ENCODE measurements at regions not wholly inside any gene's neighbourhood (a gene's known extent, or its start where the extent isn't known, plus 50 kb on each side); places are given as distances from the start of the nearest gene placed in this dataset.
A peak's percentile ranks its signal among the peaks of the same experiment; 100 is the strongest.

- peaks cover 5 to 6% of the 10 kb centered on the region in 2 experiments for H3K27me3 ChIP-seq (ENCODE audit: control insufficient read depth in 2 of 2, insufficient read depth in 2 of 2, low read length in 2 of 2)
- H3K9me1 ChIP-seq (replicated peaks; ENCODE audit: control insufficient read depth, extremely low read depth, insufficient read depth, low read length) = no peaks in the 10 kb centered on the region
- H3K27ac ChIP-seq (ENCODE audit: insufficient read depth, low read depth, low read length) = no peak overlapping the region
- H3K4me1 ChIP-seq (ENCODE audit: control insufficient read depth, extremely low read depth, insufficient read depth, low read length) = no peaks in the 10 kb centered on the region
- no peak overlapping the region for H2AFZ ChIP-seq (ENCODE audit: low read depth, low read length)
- H3K4me2 ChIP-seq (ENCODE audit: insufficient read depth, low read length) = no peak overlapping the region
- H3K79me2 ChIP-seq (ENCODE audit: control insufficient read depth, insufficient read depth, low read length) = no peaks in the 10 kb centered on the region
- dilution Hi-C loops (cut with MboI; ENCODE audit: extremely low pct_ligation_motif_present, low sequenced_read_pairs) (no loop called here), intact Hi-C loops (cut with micrococcal nuclease) (no loop called here)
- no peaks in the 10 kb centered on the region for H3K9me3 ChIP-seq (replicated peaks; ENCODE audit: control insufficient read depth, insufficient read depth, low read length)
- no peak for FAIRE-seq
- no peak overlapping the region for H3K9ac ChIP-seq (replicated peaks; ENCODE audit: extremely low read depth, insufficient read depth, low read length)
- ChIA-PET CTCF (no interaction called here), POLR2A (no interaction called here)
- no peak for TF ChIP-seq GATA2 (IDR thresholded peaks at IDR 0.05; ENCODE audit: insufficient read depth, insufficient read length, low read depth, low read length)
- TF ChIP-seq JUN (IDR thresholded peaks at IDR 0.05; ENCODE audit: borderline replicate concordance, insufficient read depth, insufficient read length, low read depth) = no peak
- TF ChIP-seq EZH2 (IDR thresholded peaks at IDR 0.05; ENCODE audit: borderline replicate concordance, low read depth, low read length, severe bottlenecking) = no peak
- TF ChIP-seq POLR2AphosphoS5 (IDR thresholded peaks at IDR 0.05; ENCODE audit: insufficient read depth, low read depth, low read length) = no peak
- BruUV-seq (replicated peaks) = no TSS peak
- no peak for DNase-seq (ENCODE audit: low read depth, low spot score)
- no peaks in the 10 kb centered on the region for H3K36me3 ChIP-seq (ENCODE audit: control insufficient read depth in 2 of 2, extremely low read depth in 1 of 2, insufficient read depth in 2 of 2, low read length in 2 of 2)
- no peaks in the 10 kb centered on the region for H4K20me1 ChIP-seq (replicated peaks; ENCODE audit: control insufficient read depth, extremely low read depth, insufficient read depth, low read length)
- no peak overlapping the region for H3K4me3 ChIP-seq (replicated peaks in 1 of 3; ENCODE audit: insufficient read depth in 1 of 3, low read depth in 1 of 3, low read length in 3 of 3)
These were observed 221.2 kb upstream of the PELI2 start for GRCh38 chr14:55897031-55897430.

- BruUV-seq (replicated peaks) = no TSS peak
- Histone ChIP-seq H3K27me3 (ENCODE audit: control insufficient read depth in 2 of 2, insufficient read depth in 2 of 2, low read length in 2 of 2) (peaks cover 0 to 1% of the 10 kb centered on the region in 2 experiments), H3K4me2 (ENCODE audit: insufficient read depth, low read length) (no peak overlapping the region), H3K9me3 (replicated peaks; ENCODE audit: control insufficient read depth, insufficient read depth, low read length) (no peaks in the 10 kb centered on the region), H4K20me1 (replicated peaks; ENCODE audit: control insufficient read depth, extremely low read depth, insufficient read depth, low read length) (no peaks in the 10 kb centered on the region), H3K36me3 (ENCODE audit: control insufficient read depth in 2 of 2, extremely low read depth in 1 of 2, insufficient read depth in 2 of 2, low read length in 2 of 2) (no peaks in the 10 kb centered on the region), H3K27ac (ENCODE audit: insufficient read depth, low read depth, low read length) (no peak overlapping the region), H3K79me2 (ENCODE audit: control insufficient read depth, insufficient read depth, low read length) (no peaks in the 10 kb centered on the region), H2AFZ (ENCODE audit: low read depth, low read length) (no peak overlapping the region), H3K4me1 (ENCODE audit: control insufficient read depth, extremely low read depth, insufficient read depth, low read length) (no peaks in the 10 kb centered on the region), H3K9me1 (replicated peaks; ENCODE audit: control insufficient read depth, extremely low read depth, insufficient read depth, low read length) (no peaks in the 10 kb centered on the region), H3K4me3 (replicated peaks in 1 of 3; ENCODE audit: insufficient read depth in 1 of 3, low read depth in 1 of 3, low read length in 3 of 3) (no peak overlapping the region), H3K9ac (replicated peaks; ENCODE audit: extremely low read depth, insufficient read depth, low read length) (no peak overlapping the region)
- intact Hi-C loops (cut with micrococcal nuclease) = no loop called here
- POLR2A ChIA-PET = no interaction called here
- dilution Hi-C loops (cut with MboI; ENCODE audit: extremely low pct_ligation_motif_present, low sequenced_read_pairs) = no loop called here
- FAIRE-seq = peak; percentile 40
- no peak for TF ChIP-seq MYC (IDR thresholded peaks at IDR 0.05; ENCODE audit: low read depth, low read length)
- no peak for TF ChIP-seq CTCF (IDR thresholded peaks at IDR 0.05; ENCODE audit: extremely low read depth in 1 of 2, insufficient read depth in 1 of 2, low read depth in 1 of 2, low read length in 2 of 2)
- no peak for TF ChIP-seq EZH2 (IDR thresholded peaks at IDR 0.05; ENCODE audit: borderline replicate concordance, low read depth, low read length, severe bottlenecking)
- no peak for TF ChIP-seq POLR2AphosphoS5 (IDR thresholded peaks at IDR 0.05; ENCODE audit: insufficient read depth, low read depth, low read length)
- TF ChIP-seq FOS (IDR thresholded peaks at IDR 0.05; ENCODE audit: borderline replicate concordance, insufficient read depth, low read length) = no peak
- no peak for TF ChIP-seq GATA2 (IDR thresholded peaks at IDR 0.05; ENCODE audit: insufficient read depth, insufficient read length, low read depth, low read length)
- no peak for DNase-seq (ENCODE audit: low read depth, low spot score)
- CTCF ChIA-PET = no interaction called here
These were observed 219.3 kb upstream of the PELI2 start for GRCh38 chr14:55898938-55899337.
